ENCODE measurements at regions not wholly inside any gene's neighbourhood (a gene's known extent, or its start where the extent isn't known, plus 50 kb on each side); places are given as distances from the start of the nearest gene placed in this dataset.

DNA sequence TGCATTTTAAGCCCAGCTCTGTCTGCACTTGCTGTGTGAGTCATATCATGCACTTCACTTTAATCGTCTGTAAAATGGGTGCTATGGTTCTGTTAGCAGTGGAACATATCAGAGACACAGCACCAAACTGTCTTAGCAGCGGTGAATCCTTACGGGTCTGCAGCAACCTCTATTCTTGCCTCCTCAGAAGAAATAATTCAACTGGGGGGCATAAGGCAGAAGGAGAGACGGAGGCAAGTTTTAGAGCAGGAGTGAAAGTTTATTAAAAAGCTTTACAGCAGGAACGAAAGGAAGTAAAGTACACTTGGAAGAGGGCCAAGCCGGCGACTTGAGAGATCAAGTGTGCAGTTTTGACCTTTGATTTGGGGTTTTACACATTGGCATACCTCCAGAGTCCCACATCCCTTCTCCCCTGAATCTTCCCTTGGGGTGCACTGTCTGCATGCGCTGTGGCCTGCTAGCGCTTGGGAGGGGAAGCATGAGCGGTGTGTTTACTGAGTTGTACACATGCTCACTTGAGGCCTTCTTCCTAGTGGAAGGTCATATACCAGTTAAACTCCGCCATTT is 109.8 kb downstream of the DDX1 start:
- DNase-seq (ENCODE audit: low read depth, low spot score): no peak

DNA sequence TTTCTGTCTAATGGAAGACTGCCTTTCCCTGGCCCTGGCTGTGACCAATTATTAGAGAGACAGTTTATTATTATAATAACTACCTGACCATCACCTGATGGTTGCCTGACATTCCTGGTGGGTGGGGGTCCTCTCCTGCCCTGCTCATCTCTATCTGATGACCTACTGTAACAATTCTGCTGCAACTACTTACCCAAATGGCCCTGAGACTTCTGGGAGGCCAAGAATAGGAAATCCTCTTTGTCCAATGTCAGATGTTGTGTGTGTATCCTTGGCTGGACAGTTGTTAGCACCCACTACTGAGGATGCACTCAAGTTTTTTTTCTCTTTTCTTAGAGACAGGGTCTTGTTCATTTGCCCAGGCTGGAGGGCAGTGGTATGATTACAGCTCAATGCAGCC is 110.3 kb downstream of the DDX1 start:
- no peak for DNase-seq (ENCODE audit: low read depth, low spot score)

DNA sequence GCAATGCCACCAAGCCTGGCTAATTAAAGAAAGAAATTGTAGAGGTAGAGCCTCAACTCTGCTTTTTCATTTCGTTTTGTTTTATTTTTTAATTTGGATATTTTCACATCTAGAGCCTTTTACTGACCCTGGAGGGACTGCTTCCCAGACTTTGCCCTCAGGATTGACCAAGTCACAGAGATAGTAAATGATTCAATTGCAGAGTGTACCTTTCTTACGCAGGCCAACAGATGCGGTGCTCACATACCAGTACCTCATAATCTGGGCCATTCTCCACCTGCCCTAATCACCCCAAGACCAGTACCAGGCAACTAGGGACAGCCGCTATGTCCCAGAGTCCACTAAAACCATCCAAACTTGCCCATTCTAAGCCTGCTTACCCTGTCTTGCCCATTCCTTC is 110.8 kb downstream of the DDX1 start:
- no peak for DNase-seq (ENCODE audit: low read depth, low spot score)

DNA sequence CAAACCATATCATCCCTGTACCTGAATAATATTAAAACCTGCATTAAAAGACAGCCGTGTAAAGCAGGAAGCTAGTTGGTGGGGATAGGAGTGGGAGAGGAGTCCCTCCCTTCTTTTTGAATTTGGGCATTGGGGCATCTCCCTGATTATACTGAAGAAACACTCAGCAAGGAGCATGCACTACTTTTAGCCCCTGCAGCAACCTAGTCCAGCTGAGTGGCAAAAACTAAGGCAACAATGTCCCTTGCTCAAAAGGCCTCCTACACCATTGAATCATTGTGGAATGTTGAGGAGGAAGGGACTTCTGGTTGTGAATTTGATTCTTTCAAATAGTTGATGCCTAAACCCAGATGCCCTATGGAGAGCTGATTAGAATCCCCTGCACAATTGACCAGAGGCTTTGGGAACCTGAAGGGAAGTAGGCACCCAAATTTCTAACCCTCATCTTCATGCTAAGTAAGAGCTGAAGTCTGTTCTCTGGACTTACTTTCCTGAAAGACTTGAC is 111.7 kb downstream of the DDX1 start:
- DNase-seq (ENCODE audit: low read depth, low spot score): no peak

DNA sequence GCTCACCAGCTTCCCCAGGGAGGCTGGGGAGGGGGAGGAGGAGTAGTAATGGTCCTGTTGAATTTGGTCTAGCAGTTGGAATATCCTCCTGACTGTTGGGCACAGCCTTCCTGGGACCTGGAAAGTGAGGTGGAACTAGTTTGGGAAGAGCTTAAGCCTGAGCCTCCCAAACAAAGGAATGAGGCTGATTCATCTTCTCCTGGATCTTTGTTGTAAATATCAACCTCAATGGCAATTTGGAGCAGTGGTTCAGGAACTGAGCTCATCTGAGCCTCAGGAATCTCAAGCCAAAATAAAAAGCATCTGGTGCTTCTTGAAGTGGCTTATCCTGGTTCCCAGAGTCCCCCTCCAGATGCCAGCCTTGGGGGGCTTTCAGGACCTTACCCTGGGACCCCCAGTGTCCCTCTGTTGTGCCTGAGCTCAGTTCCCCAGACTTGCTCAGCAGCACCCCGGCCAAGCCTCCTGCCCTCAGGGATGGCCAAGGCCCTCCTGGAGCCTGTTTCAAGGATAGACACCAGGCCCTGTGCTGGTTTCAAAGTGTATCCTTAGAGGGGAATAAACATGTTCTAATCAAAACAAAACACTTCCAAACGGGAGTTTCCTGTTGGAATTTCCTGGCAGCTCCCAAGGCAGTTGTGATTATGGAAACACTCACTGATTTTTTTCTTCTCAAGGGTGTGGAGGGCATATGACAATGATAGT is 112.6 kb downstream of the DDX1 start:
- no peak for DNase-seq (ENCODE audit: low read depth, low spot score)

DNA sequence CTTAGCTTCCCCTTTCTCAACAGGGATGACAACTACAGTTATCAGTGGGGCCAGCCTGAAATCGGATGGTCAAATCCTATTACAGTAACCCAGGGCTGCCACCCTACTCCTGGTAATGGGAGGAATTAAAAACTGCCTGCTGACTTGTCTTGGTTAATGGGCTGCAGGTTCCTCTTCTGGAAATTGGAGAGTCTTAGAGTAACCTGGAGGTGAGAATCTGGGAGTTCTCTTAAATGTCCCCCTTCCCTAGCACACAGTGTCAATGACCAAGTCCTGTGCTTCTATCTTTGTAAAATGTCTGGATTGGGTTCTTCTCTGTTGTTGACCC is 113.1 kb downstream of the DDX1 start:
- DNase-seq (ENCODE audit: low read depth, low spot score): no peak

DNA sequence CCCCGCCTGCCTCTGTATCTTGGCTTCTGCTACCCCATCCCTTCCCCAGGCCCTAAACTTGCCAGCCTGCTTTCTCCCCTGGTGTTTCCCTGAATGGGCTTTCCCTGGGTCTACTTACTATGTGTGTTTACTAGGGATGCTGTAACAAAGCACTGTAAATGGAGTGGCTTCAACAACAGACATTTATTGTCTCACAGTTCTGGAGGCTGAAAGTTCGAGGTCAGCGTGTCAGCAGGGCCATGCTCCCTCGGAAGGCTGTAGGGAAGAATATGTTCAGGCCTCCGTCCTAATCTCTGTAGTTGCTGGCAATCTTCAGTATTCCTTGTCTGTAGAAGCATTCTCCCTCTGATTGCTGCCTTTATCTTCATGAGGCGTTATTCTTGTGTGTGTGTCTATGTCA is 113.6 kb downstream of the DDX1 start:
- no peak for DNase-seq (ENCODE audit: low read depth, low spot score)

DNA sequence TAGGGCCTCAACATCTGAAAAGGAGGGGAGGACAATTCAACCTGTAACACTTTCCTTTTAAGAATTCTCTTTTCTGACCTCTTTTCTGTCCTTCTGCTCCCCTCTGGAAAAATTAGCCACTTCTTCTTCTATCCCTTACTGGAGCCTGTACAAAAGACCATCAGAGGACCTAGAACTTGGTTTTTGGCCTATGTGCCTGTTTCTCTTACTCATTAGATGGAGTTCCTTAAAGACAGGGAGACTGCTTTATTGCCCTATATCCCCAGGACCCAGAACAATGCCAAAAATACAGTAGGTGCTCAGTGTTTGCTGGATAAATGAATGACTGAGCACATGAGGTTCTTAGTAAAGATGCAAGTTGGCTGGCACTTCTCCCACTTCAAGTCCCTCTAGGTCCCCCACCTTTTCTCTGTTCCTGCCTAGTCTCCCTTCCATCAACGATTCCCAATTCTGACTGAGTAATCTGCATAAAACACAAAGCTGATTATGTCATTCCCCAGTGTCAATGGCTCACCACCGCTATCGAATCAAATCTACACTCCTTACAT is 114.2 kb downstream of the DDX1 start:
- no peak for DNase-seq (ENCODE audit: low read depth, low spot score)

DNA sequence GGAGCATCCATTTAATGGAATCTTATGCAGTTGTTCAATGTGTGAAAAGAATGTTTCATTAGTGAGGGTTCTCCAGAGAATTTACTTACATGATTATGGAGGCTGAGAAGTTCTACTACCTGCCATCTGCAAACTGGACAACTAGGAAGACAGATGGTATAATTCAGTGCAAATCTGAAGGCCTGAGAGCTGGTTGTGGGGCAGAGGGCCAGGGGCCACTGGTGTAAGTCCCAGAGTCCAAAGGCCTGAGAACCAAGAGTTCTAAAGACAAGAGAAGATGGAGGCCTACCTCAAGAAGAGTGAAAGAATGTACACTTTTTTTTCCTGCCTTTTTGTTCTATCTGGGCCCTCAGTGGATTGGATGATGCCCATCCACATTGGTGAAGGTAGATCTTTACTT is 114.8 kb downstream of the DDX1 start:
- no peak for DNase-seq (ENCODE audit: low read depth, low spot score)

DNA sequence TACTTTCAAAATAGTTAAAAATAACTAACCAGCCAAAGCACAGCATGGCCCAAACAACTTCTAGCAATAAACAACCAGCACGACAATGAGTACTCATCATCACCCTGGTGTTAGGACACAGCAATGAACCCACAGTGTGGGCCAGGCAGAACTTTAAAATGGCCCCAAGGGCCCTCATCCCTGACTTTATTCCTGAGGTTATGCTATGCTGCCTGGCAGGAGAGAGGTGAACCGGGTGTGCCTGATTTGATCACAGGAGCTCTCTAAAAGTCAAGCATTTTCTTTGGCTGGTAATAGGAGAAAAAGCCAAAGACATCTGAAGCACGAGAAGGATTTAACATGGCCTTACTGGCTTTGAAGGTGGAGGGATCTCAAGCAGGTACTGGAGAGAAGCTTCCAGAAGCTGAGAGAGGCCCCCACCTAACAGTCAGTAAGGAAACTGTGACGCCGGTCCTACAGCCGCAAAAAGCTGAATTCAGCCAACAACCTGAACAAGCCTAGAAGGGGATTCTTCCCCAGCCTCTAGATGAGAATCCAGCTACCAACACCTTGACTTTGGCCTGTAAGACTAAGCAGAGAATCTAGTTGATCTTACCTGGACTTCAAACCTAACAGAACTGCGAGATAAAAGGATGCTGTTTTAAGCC is 115.4 kb downstream of the DDX1 start:
- no peak for DNase-seq (ENCODE audit: low read depth, low spot score)

DNA sequence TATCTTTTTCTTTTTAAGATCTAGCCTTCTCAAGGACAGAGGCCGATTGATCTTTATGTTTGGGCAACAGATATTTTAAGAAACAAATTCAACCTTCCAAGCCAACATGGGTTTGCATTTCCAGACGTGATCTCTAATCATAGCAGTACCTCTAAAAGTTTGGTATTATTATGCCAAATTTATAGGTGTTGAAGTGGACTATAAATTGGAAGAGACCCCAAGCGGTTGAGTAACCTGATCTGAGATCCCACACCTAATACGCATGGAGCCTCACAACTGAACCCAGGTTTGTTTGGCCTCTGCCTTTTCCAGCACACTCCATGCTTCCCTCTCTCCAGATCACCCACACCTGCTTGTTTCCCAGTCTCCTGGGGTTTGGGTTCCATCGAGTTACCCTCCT is 116.5 kb downstream of the DDX1 start:
- DNase-seq (ENCODE audit: low read depth, low spot score): no peak

DNA sequence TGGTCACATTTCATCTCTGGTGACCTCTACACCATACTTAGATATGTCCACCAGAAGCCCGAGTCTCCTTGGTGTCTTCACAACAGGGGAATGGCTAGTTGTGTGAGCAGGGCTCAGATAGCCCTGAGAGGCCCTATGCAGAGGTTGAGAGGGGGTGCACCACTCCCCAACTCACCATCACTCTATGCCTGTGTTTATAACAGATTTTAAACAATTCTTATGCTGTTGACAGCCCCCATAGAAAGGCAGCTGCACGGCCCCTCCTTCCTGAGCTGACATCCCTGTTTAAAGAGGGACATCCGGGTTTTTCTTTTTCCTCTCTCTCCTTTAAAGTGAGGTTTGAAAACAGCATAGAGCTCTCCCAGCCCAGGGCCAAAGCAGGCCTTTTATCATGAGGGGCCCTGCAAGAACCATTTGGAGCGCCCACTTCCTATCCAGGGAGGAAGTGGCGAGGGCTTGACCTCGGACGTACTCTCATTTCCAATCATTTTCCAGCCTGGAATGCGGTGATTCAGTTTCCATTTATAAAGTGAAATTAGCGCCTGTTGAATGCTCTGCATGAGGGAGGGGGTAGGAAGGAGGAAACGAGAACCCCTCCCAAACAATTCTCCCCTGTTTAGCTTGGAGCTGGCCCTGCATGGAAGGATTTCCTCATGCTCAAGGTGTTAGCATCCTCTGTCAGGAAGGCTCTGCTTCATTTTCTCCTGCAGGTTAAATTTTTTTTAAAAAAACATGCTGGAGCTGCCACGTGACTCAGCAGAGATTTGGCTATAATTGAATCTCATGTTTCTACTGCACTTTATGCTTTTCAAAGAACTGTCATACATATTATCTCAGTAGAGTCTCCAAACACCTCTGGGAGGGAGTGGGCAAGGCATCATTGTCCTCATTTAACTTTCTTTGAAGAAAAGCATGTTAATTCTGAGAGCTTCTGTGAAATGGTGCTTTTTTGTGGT is 117.5 kb downstream of the DDX1 start:
- DNase-seq (ENCODE audit: low read depth, low spot score): no peak

DNA sequence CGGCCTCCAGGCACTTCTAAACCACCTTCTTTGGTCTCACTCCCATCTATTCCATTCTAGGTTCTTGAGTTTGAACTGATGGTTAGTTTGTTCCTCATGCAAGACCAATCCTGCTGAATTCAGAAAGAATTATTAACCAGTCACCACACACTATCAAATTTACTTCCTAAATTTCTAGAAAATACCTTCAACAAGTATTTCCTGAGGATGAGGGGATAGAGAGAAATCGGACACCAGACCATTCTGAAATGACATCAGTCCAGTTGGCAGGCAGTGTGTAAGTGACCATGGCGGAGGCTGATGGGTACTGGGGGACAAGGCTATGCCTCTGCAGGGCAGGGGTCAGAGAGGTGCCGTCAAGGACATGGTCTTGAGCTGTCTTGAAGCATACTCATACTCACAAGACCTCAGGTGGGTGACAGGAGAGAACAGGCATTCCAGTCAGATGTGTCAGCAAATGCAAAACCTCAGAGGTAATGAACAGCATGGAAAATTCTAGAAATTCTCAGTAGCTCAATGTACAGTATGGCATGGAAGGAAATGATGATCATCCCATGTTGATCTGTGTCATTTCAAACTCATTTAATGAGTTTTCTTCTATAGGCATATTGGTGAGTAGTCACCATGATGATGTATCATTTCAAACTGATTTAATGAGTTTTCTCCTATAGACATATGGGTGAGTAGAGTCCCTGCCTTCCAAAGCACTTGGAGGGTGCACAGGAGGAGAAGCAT is 119.6 kb downstream of the DDX1 start:
- no peak for DNase-seq (ENCODE audit: low read depth, low spot score)

DNA sequence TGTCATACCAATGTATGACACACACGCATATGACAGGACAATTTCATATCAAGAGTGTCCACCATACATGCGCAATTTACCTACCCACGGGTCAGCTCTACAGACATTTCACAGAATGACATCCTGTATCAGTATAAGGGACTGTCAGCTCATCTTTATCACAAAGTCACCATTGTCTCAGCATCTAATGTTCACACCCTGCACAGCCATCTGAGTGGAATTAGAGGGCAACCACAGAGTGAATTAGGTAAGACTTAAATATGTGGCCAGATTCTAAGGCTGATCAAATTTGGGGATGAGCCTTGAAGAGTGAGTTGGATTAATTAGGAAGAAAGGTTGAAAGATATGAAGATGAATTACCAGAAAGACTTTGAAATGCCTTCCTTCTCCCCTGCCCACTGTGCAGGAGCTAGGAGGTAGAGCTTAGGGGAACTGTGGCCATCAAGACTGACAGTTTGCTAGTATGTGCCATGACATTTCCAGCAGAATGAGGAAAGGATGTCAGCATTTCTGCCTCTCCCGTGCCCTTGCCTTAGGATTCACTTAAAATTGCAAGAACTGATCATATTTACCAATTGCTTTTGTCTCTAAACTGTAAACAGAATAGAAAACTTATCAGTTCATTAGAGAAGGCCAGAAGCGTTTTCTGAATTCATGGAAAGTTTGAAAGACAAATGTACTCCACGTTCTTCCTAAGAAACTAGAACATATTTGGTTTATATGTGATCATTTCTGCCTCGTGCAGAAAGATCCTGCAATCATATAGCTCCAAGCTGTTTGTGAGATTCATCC is 121.1 kb downstream of the DDX1 start:
- no peak for DNase-seq (ENCODE audit: low read depth, low spot score)

DNA sequence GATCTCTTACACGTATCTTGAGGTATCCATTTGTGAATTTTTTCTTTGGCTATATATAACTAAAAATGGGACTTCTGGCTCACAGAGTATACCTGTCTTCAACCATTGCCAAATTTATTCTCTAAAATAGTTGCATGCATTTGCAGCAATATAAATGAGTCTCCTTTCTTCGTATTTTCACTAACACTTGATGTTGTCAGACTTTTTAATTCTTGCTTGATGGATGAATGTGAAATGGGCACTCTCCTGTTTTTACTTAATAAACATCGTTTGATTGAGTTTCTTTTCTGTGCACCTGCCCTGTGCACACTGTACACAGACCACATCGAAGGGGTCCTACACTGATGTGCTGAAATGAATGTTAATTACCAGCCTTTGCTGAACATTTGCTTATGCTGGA is 121.8 kb downstream of the DDX1 start:
- DNase-seq (ENCODE audit: low read depth, low spot score): no peak

DNA sequence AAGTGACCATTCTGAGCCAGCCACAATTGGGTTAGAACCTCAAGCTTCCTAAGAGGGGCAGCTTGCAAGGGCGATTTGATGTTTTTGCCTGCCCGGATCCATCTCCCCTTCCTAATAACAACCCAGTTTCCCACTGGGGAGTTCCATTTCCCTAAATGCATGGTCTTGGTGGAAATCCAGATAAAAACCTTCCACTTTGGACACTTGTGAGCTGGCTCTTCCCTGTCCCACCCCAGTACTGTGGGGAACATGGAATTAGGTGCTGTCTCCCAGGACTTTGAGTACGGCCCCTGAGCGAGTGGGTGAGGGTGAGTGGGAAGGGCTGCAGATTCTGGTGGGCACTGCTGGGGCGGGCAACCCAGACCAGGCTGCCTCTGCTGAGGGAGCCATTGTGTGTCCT is 122.3 kb downstream of the DDX1 start:
- no peak for DNase-seq (ENCODE audit: low read depth, low spot score)

DNA sequence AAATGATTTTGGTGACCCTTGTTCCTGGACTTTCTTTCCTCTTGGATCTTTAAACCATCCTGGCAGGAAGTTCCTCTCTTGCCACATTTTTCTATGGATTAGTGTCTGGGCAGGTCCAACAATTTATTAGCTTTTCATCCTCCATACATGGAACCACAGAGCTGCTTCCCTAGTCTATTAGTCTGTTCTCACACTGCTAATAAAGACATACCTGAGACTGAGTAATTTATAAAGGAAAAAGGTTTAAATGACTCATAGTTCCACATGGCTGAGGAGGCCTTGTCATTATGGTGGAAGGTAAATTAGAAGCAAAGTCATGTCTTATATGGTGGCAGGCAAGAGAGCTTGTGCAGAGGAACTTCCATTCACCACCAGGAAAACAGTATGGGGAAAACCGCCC is 122.9 kb downstream of the DDX1 start:
- DNase-seq (ENCODE audit: low read depth, low spot score): no peak

DNA sequence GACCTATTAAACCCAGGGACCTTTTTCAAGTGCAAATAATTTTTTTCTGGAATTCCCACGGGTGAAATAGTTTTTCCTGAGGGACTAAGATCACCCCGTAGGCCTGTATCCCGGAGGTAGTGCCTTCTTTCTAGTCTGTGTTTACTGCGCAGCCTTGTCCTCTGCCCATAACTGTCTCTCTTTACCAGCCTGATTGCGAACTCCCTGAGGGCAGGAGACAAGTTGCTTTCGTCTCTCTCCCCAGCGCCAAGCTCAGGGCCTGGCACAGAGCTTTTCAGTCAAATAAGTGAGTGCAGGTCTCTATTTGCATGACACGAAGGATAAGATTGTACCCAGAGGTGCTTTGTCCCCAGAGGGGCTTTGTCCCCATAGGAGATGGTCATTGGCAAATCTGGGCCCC is 123.9 kb downstream of the DDX1 start:
- DNase-seq (ENCODE audit: low read depth, low spot score): no peak

DNA sequence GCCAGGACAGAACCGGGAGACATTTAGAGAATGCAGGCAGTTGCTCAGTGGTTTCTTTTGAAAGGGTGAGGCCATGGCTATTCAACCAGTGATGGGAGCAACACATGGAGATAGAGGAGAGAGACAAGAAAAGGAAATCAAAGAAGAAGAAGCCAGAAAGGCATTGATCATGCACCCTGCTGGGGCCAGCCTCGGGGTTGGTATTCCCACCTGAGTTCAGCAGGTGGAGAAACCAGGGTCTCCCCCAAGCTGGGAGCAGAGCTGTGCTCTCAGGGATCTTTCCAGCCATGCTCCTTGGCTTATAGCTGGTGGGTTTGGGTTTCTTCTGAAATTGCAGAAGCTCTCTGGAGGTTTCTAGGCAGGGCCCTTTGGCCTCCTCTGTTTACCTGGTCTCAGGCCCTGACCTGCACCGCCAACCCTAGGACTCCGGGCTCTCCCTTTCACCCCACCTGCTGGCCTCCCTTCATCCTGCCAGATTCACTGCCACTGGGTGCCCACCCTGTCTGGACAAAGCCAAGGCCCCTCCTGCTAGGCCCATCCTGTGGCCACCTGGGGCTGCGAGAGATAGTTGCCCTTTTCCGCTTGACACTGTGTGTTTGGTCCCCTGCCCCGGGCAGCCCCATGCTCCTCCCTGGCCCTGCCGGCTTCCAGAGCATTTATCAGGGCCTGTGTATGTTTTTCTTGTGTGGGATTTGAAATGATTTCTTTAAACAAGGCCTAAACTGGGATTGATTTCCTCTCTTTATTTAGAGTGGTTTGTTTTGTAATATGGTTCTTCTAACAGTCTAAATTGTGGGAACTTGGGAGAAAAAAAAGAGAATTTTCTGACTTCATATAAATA is 126.7 kb downstream of the DDX1 start:
- DNase-seq (ENCODE audit: low read depth, low spot score): no peak

DNA sequence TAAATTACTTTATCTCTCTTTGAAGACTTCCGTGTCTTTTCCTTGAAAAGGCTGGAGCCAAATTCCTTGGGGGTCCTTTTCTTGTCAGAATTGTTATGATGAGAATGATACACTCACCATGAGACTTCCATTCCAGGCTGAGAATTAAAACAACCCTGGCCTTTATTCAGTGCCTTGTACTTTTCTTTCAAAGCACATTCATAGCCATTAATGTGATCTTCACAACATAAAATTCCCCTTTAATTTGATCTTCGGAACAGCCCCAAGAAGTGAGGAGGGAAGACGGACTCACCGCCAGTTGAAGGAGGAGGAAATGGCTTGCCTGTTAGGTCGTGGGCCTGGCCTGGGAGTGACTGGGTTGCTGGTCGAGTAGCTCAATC is 127.3 kb downstream of the DDX1 start:
- DNase-seq (ENCODE audit: low read depth, low spot score): no peak

Data from ELF-1 (cell line).